Upper lobe of left lung (tissue), 6 donors: ENCODE measurements at regions not wholly inside any gene's neighbourhood (a gene's known extent, or its start where the extent isn't known, plus 50 kb on each side); places are given as distances from the start of the nearest gene placed in this dataset.

ENCODE experiments used
- ATAC-seq, 2 donors: fragments of 200-7000 bp; cut with Tn5 transposase; one replicate each; pipeline ENCODE4 v1.9.1; 2022; ENCODE audit warnings: mild to moderate bottlenecking in 2 of 2, moderate library complexity in 2 of 2; ENCODE audit not compliant: low FRiP score in 2 of 2
- DNase-seq, 2 donors: peaks; one replicate each; pipeline ENCODE4 v3.0.0-alpha.2; 2019 to 2020
- H3K27ac ChIP-seq, 4 donors: fragments of 200-600 bp; sonication (generic); one replicate each; pipeline ENCODE4 v1.5.1; 2016 to 2019
- H3K27me3 ChIP-seq, 4 donors: fragments of 200-600 bp; sonication (generic); one replicate each; pipeline ENCODE4 v1.5.1; 2017 to 2019
- H3K36me3 ChIP-seq, 4 donors: fragments of 200-600 bp; sonication (generic); one replicate each; pipeline ENCODE4 v1.5.1; 2016 to 2019
- H3K4me1 ChIP-seq, 4 donors: fragments of 200-600 bp; sonication (generic); one replicate each; pipeline ENCODE4 v1.5.1; 2018 to 2019
- H3K4me3 ChIP-seq, 4 donors: fragments of 200-600 bp; sonication (generic); one replicate each; pipeline ENCODE4 v1.5.1; 2017 to 2019; ENCODE audit warnings: mild to moderate bottlenecking in 2 of 4, moderate library complexity in 1 of 4
- H3K9me3 ChIP-seq, 4 donors: fragments of 200-600 bp; sonication (generic); one replicate each; pipeline ENCODE4 v1.5.1; 2018 to 2019
- CTCF ChIP-seq, 6 experiments: fragments of 450-650 bp in 4 of 6; fragments of 200-600 bp in 2 of 6; sonication (generic) in 2 of 6; IDR thresholded peaks; one replicate each; pipeline ENCODE4 v1.5.1; 2016 to 2019; ENCODE audit warnings: antibody characterized with exemption in 6 of 6
- EP300 ChIP-seq, 4 donors: sonication (generic); formaldehyde crosslinking; IDR thresholded peaks; one replicate each; pipeline ENCODE4 v1.5.1; 2017; ENCODE audit warnings: antibody characterized with exemption in 4 of 4, control low read depth in 2 of 4
- POLR2A ChIP-seq, 4 donors: fragments of 450-650 bp; IDR thresholded peaks; one replicate each; pipeline ENCODE4 v1.5.1; 2016 to 2017; ENCODE audit warnings: antibody characterized with exemption in 4 of 4, mild to moderate bottlenecking in 2 of 4
- POLR2AphosphoS5 ChIP-seq, 2 donors: sonication (generic); formaldehyde crosslinking; IDR thresholded peaks; one replicate each; pipeline ENCODE4 v1.5.1; 2017; ENCODE audit warnings: antibody characterized with exemption in 2 of 2
- WGBS, 2 donors: methylation state at CpG; one replicate each; pipeline ENCODE4 v1.1.5; 2017 to 2018; 5-methylcytosine and 5-hydroxymethylcytosine counted together
- donor health status: DM: no; HTN: no; CAD: no; lungs with moderate emphysema.
- donor health status: DM: no; HTN: yes; CAD: no; lungs with severe emphysema.

DNA sequence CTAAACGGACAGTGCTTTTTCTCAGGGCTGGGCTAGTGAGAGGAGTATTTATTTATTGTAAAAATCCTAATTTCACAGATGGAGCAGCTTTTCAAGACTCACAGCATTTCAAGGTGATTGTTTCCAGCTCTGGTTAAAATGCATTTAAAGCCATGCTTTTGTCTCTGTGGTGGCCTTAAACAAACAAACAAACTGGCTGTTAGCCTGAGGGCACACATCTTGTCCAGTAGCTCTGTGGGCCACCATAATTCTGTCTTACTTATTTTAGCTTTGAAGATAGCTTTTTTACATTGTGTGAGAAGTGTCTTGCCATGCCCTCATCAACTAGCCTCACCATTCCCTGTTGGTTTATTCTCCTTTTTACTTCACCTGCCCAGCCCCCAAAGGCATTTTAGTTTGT lies 218.2 kb downstream of the PSAT1 start:
- no peak for ATAC-seq
- Histone ChIP-seq H3K4me3 (no peak overlapping the region), H3K27ac (no peak overlapping the region), H3K36me3 (no peaks in the 10 kb centered on the region), H3K4me1 (no peaks in the 10 kb centered on the region), H3K27me3 (no peaks in the 10 kb centered on the region), H3K9me3 (peaks cover 0 to 5% (median 0%) of the 10 kb centered on the region in 4 donors)
- WGBS, 2 donors = 54 to 59% methylated on average over 1 of the region's 1 CpG
- TF ChIP-seq POLR2A (IDR thresholded peaks at IDR 0.05) = no peak
- no peak for TF ChIP-seq POLR2AphosphoS5 (IDR thresholded peaks at IDR 0.05)
- TF ChIP-seq EP300 (IDR thresholded peaks at IDR 0.05) = no peak
- no peak for TF ChIP-seq CTCF (IDR thresholded peaks at IDR 0.05)
- DNase-seq = no peak

DNA sequence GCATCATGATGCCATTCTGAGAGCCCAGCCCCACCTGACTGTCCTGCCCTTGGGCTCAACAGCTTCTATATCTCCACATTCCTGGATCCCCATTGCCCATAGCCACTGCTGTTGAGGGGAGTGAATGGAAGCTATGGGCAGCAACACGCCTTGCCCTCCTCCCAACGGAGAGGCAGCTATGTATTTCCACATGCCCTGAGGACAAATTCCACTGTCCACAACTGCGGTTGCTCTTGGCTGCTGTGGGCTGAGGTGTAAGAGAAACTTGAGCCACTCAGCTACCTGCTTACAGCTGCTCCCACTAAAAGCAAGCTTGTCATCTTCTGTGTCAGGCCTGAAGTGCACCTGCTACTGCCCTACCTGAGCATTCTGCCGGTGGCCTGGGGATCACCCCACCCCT lies 222.9 kb downstream of the PSAT1 start:
- ATAC-seq (peak in 1 of 2 donors; percentile 51), DNase-seq (no peak)
- no peak for TF ChIP-seq EP300 (IDR thresholded peaks at IDR 0.05)
- TF ChIP-seq POLR2AphosphoS5 (IDR thresholded peaks at IDR 0.05) = no peak
- TF ChIP-seq POLR2A (IDR thresholded peaks at IDR 0.05) = no peak
- TF ChIP-seq CTCF (IDR thresholded peaks at IDR 0.05) = no peak
- peaks cover 0 to 23% (median 8%) of the 10 kb centered on the region in 4 donors for H3K9me3 ChIP-seq
- no peaks in the 10 kb centered on the region for H3K27me3 ChIP-seq
- H3K27ac ChIP-seq = no peak overlapping the region
- no peaks in the 10 kb centered on the region for H3K36me3 ChIP-seq
- H3K4me1 ChIP-seq = no peaks in the 10 kb centered on the region
- WGBS, 2 donors = 93 to 100% methylated on average over 4 of the region's 4 CpGs
- H3K4me3 ChIP-seq = no peak overlapping the region

DNA sequence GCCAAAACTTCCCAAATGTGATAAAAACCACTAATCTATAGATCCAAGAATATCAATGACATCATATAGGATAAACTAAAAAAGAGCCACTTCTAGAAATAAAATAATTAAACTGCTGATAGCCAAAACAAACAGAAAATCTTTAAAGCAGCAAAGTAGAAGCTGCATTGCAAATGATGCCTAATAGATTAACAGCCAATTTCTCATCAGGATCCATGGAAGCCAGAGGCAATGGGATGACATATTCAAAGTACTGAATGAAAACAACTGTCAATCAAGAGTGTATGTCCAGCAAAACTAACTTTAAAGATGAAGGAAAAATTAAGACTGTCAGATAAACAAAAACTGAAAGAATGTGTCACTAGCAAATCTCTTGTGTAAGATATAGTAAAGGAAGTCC lies 224.8 kb downstream of the PSAT1 start:
- Histone ChIP-seq H3K4me1 (no peaks in the 10 kb centered on the region), H3K27ac (no peak overlapping the region), H3K4me3 (no peak overlapping the region), H3K9me3 (peaks cover 0 to 23% (median 8%) of the 10 kb centered on the region in 4 donors), H3K27me3 (no peaks in the 10 kb centered on the region), H3K36me3 (no peaks in the 10 kb centered on the region)
- no peak for DNase-seq
- no peak for TF ChIP-seq CTCF (IDR thresholded peaks at IDR 0.05)
- no peak for TF ChIP-seq POLR2A (IDR thresholded peaks at IDR 0.05)
- no peak for TF ChIP-seq POLR2AphosphoS5 (IDR thresholded peaks at IDR 0.05)
- TF ChIP-seq EP300 (IDR thresholded peaks at IDR 0.05) = no peak
- ATAC-seq = no peak

DNA sequence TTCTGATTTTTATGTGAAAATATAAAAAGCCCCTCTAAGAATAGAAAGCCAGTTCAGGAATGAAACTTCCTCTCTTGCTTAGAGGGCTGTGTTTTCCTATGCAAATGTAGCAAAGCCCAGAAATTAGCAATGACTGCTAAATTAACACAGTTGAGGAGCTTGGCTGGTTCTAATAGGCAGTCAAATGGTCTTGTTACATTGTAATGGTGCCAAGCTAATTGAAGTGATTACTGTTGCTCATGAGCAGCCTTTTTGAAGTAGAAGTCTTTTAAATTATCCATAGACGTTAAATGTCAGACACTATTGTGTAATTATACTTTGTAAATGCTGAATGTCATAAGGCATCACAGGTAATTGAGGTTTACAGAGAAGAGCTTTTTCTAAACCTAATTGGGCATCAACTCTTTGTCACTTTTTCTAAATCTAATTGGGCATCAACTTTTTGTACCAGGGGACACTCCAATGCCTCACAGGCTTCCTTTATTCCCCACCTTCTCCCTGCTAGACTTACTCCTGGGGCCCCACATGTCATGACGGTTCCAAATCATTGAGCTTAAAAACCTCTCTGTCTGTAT lies 229.1 kb downstream of the PSAT1 start:
- Histone ChIP-seq H3K27ac (no peak overlapping the region), H3K4me1 (no peaks in the 10 kb centered on the region), H3K4me3 (no peak overlapping the region), H3K27me3 (no peaks in the 10 kb centered on the region), H3K36me3 (no peaks in the 10 kb centered on the region), H3K9me3 (peaks cover 0 to 8% (median 4%) of the 10 kb centered on the region in 4 donors)
- ATAC-seq (no peak), DNase-seq (no peak)
- TF ChIP-seq CTCF (IDR thresholded peaks at IDR 0.05) (no peak), POLR2A (IDR thresholded peaks at IDR 0.05) (no peak), EP300 (IDR thresholded peaks at IDR 0.05) (no peak), POLR2AphosphoS5 (IDR thresholded peaks at IDR 0.05) (no peak)
- WGBS, 2 donors = 84 to 90% methylated on average over 2 of the region's 2 CpGs

DNA sequence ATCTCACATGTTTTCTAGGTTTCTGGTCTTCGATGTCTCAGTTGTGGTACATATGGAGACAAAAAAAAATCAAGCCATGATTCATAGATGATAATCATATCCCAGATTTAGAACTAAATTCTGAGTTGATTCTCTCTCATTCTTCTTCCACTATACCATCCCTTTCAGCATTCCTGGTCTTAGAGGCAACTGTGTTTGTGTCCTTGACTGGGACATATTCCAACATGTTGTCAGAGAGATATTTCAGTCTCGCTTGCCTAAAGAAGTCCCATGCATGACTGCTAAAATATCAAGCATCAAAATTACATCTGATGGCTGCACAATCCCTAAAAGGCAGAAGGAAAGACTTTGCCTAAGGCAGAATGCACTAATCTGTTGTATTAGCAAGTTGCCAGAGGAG lies 236.6 kb downstream of the PSAT1 start:
- H3K27me3 ChIP-seq = no peaks in the 10 kb centered on the region
- H3K36me3 ChIP-seq = no peaks in the 10 kb centered on the region
- no peak for ATAC-seq
- 76 to 83% methylated on average over 2 of the region's 2 CpGs for WGBS, 2 donors
- H3K27ac ChIP-seq = no peak overlapping the region
- no peaks in the 10 kb centered on the region for H3K4me1 ChIP-seq
- TF ChIP-seq CTCF (IDR thresholded peaks at IDR 0.05) (no peak), POLR2A (IDR thresholded peaks at IDR 0.05) (no peak), EP300 (IDR thresholded peaks at IDR 0.05) (no peak), POLR2AphosphoS5 (IDR thresholded peaks at IDR 0.05) (no peak)
- no peak overlapping the region for H3K4me3 ChIP-seq
- no peaks in the 10 kb centered on the region for H3K9me3 ChIP-seq
- no peak for DNase-seq
